AG10803 (cell line): ENCODE measurements at regions not wholly inside any gene's neighbourhood (a gene's known extent, or its start where the extent isn't known, plus 50 kb on each side); places are given as distances from the start of the nearest gene placed in this dataset.

ENCODE experiments used
- DNase-seq: peaks from one replicate; pipeline ENCODE4 v3.0.0; 2010; ENCODE audit warnings: low read depth
- H3K4me3 ChIP-seq: 2 replicates; pipeline ENCODE4 v1.5.1; 2011; ENCODE audit warnings: mild to moderate bottlenecking, low read length, control low read depth
- TF ChIP-seq, protein P1 (sequence below): conservative IDR thresholded peaks from 2 replicates; pipeline ENCODE4 v1.5.1; 2011; ENCODE audit warnings: mild to moderate bottlenecking, low read length, control low read depth, inconsistent platforms

DNA sequence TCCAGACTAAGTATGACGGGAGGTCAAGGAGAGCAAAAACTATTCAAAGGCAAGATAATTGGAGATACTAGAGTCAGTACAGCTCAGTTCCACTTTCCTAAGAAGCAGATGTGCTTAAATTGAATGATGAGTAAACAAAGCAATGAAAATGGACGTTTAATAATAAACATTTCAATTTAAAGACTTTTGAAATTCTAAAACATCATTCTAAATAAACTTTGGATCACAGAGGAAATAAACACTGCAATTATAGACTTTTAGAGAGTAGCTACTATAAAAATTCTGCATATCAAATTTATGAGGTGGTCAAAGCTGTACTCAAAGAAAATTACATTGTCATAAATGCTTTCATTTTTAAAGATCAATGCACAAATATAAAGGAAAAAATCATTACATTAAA is 418.3 kb downstream of the GPAM start:
- H3K4me3 ChIP-seq = no peak overlapping the region
- DNase-seq = no peak
- TF ChIP-seq, protein P1, sequence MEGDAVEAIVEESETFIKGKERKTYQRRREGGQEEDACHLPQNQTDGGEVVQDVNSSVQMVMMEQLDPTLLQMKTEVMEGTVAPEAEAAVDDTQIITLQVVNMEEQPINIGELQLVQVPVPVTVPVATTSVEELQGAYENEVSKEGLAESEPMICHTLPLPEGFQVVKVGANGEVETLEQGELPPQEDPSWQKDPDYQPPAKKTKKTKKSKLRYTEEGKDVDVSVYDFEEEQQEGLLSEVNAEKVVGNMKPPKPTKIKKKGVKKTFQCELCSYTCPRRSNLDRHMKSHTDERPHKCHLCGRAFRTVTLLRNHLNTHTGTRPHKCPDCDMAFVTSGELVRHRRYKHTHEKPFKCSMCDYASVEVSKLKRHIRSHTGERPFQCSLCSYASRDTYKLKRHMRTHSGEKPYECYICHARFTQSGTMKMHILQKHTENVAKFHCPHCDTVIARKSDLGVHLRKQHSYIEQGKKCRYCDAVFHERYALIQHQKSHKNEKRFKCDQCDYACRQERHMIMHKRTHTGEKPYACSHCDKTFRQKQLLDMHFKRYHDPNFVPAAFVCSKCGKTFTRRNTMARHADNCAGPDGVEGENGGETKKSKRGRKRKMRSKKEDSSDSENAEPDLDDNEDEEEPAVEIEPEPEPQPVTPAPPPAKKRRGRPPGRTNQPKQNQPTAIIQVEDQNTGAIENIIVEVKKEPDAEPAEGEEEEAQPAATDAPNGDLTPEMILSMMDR = no peak

GRCh38 chr10:111766464-111766863 is 417.1 kb downstream of the GPAM start:
- DNase-seq = no peak
- no peak overlapping the region for H3K4me3 ChIP-seq
- TF ChIP-seq, protein P1 = no peak

- DNase-seq = no peak
- H3K4me3 ChIP-seq = no peak overlapping the region
- TF ChIP-seq, protein P1 = no peak
Observed at GRCh38 chr10:111767661-111768060, 415.9 kb downstream of the GPAM start.

DNA sequence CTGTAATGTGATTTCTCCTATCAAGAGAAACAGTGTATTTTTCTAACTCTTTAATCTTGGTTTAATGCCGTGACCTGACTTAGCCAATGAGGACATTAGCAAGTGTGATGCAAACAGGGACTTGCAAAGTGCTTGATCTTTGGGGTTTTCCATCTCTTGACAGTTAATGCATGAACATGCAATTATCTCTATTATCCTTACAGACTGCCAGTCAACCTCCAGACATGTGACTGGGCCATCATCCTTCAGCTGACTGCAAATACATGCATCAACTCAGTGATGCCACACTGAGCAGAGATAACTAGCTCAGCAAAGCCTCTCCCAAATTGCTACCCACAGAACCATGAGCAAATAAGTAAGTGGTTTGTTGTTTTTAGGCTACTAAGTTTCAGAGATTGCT is 409.6 kb downstream of the GPAM start:
- no peak overlapping the region for H3K4me3 ChIP-seq
- DNase-seq = no peak
- TF ChIP-seq, protein P1 = no peak

DNA sequence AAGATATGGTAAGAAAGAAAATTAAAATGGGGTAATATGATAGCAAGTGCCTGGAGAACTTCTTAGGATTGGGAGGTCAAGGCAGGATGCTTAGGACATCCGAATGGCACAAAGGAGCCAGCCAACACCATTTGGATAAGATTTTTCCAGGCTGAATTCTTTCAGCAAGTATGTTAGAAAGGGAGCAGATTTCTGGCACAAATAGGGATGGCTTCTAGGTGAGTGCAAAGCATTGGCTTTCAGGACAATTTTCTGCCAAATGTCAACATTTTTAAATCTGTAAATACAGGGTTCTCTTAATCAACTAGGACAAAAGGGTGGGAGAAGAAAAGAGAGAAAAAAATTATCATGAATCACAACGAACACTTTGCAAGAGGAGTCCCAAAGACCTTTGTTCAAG is 409.1 kb downstream of the GPAM start:
- no peak overlapping the region for H3K4me3 ChIP-seq
- no peak for DNase-seq
- TF ChIP-seq, protein P1 = no peak

DNA sequence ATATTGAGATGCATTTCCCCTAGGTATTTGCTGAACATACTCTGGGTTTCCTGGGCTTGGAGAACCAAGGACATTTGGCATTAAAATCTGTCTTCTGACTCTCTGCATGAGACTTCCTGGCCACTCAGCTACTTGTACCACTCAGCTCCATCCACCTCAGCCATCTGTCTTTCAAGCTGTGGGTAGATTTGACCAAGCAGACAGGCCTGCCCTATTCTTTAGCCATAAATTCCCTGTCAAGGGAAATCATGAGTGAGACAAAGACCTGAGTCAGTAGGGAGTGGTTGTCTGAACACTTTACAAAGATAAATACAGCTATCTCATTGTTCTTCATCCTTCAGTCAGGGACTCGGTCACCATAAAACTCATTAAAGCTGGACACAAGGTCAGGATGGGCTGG is 399.1 kb downstream of the GPAM start:
- TF ChIP-seq, protein P1 = no peak
- no peak overlapping the region for H3K4me3 ChIP-seq
- no peak for DNase-seq

DNA sequence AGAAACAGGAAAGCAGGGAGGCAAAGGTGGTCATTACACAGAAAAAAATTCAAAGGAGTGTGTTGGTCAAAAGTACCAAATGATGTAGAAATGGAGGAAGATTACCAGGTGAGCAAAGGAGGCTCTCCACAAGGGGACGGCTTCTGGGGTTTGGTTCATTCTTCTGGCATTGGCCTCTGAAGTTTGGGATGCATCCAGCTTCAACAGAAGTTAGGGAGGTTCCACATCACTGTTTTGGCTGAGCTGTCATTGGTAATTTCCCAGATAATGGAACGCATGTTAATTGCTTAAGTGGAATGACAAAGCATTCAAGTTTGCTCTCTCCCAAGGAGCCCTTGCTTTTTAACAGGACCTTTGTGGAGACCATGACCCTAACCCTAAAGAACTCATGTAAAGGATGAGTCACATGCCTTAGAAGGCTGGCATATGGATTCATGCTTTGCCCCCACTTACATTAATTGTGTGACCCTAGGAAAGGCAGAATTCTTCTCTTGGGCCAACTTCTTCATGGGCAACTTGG is 398.6 kb downstream of the GPAM start:
- H3K4me3 ChIP-seq = no peak overlapping the region
- no peak for DNase-seq
- TF ChIP-seq, protein P1 = no peak
